ENCODE measurements at regions not wholly inside any gene's neighbourhood (a gene's known extent, or its start where the extent isn't known, plus 50 kb on each side); places are given as distances from the start of the nearest gene placed in this dataset.

DNA sequence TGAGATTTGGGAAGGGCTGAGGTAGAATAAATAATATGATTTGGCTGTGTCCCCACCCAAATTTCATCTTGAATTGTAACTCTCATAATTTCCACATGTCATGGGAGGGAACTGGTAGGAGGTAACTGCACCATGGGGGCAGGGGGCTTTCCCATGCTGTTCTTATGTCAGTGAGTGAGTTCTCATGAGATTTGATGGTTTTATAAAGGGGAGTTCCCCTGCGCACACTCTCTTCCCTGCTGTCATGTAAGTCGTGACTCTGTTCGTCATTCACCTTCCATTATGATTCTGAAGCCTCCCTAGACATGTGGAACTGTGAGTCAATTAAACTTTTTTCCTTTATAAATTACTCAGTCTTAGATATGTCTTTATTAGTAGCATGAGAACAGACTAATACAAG lies 115.5 kb upstream of the STARD4 start:
- H3K4me1 ChIP-seq (replicated peaks; ENCODE audit: insufficient read depth) = no peaks in the 10 kb centered on the region
- H3K4me2 ChIP-seq = no peak overlapping the region
- BruUV-seq (replicated peaks) = no TSS peak
- no peaks in the 10 kb centered on the region for H3K9me3 ChIP-seq (ENCODE audit: insufficient read depth, low read depth)
- H3F3A ChIP-seq (ENCODE audit: insufficient read depth, low read depth) = no peaks in the 10 kb centered on the region
- no peaks in the 10 kb centered on the region for H3K79me2 ChIP-seq (ENCODE audit: low read depth)
- H3K4me3 ChIP-seq = no peak overlapping the region
- intact Hi-C loops (cut with micrococcal nuclease; ENCODE audit: unreplicated experiment) = no loop called here
- no peaks in the 10 kb centered on the region for H3K27me3 ChIP-seq (ENCODE audit: insufficient read depth, low read depth)
- CTCF ChIA-PET = no interaction called here
- DNase-seq = no peak
- no peaks in the 10 kb centered on the region for H3K36me3 ChIP-seq (ENCODE audit: low read depth)
- TF ChIP-seq, protein P1, sequence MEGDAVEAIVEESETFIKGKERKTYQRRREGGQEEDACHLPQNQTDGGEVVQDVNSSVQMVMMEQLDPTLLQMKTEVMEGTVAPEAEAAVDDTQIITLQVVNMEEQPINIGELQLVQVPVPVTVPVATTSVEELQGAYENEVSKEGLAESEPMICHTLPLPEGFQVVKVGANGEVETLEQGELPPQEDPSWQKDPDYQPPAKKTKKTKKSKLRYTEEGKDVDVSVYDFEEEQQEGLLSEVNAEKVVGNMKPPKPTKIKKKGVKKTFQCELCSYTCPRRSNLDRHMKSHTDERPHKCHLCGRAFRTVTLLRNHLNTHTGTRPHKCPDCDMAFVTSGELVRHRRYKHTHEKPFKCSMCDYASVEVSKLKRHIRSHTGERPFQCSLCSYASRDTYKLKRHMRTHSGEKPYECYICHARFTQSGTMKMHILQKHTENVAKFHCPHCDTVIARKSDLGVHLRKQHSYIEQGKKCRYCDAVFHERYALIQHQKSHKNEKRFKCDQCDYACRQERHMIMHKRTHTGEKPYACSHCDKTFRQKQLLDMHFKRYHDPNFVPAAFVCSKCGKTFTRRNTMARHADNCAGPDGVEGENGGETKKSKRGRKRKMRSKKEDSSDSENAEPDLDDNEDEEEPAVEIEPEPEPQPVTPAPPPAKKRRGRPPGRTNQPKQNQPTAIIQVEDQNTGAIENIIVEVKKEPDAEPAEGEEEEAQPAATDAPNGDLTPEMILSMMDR (conservative IDR thresholded peaks at IDR 0.05) = no peak
- TF ChIP-seq EZH2 (IDR thresholded peaks at IDR 0.05; ENCODE audit: low read depth) = no peak
- H2AFZ ChIP-seq = no peak overlapping the region
- POLR2A ChIA-PET (ENCODE audit: unreplicated experiment) = no interaction called here
- no peak overlapping the region for H3K27ac ChIP-seq
- H3K9me2 ChIP-seq (ENCODE audit: insufficient read depth) = no peaks in the 10 kb centered on the region
- H4K20me1 ChIP-seq (ENCODE audit: insufficient read depth) = no peaks in the 10 kb centered on the region

DNA sequence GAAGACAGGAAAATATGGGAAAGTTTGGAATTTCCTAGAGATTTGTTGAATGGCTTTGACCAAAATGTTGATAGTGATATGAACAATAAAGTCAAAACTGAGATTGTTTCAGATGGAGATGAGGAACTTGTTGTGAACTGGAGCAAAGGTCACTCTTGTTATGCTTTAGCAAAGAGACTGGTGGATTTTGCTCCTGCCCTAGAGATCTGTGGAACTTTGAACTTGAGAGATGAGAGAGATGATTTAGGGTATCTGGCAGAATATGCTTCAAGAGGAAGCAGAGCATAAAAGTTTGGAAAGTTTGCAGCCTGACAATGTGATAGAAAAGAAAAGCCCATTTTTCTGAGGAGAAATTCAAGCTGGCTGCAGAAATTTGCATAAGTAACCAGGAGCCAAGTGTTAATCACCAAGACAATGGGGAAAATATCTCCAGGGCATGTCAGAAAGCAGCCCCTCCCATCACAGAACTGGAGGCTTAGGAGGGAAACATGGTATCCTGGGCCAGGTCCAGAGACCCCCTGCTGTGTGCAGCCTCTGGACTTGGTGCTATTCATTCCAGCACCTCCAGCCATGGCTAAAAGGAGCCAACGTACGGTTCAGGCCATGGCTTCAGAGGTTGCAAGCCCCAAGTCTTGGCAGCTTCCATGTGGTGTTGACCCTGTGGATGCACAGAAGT lies 114.3 kb upstream of the STARD4 start:
- ChIA-PET POLR2A (ENCODE audit: unreplicated experiment) (no interaction called here), CTCF (no interaction called here)
- no peak overlapping the region for H3K4me3 ChIP-seq
- TF ChIP-seq, protein P1 (conservative IDR thresholded peaks at IDR 0.05) = no peak
- TF ChIP-seq EZH2 (IDR thresholded peaks at IDR 0.05; ENCODE audit: low read depth) = no peak
- H3K27me3 ChIP-seq (ENCODE audit: insufficient read depth, low read depth) = no peaks in the 10 kb centered on the region
- no peak for DNase-seq
- no peaks in the 10 kb centered on the region for H3K9me2 ChIP-seq (ENCODE audit: insufficient read depth)
- H2AFZ ChIP-seq = no peak overlapping the region
- no peaks in the 10 kb centered on the region for H3F3A ChIP-seq (ENCODE audit: insufficient read depth, low read depth)
- no peak overlapping the region for H3K27ac ChIP-seq
- BruUV-seq (replicated peaks) = no TSS peak
- intact Hi-C loops (cut with micrococcal nuclease; ENCODE audit: unreplicated experiment) = no loop called here
- H3K4me1 ChIP-seq (replicated peaks; ENCODE audit: insufficient read depth) = no peaks in the 10 kb centered on the region
- no peak overlapping the region for H3K4me2 ChIP-seq
- no peaks in the 10 kb centered on the region for H3K79me2 ChIP-seq (ENCODE audit: low read depth)
- no peaks in the 10 kb centered on the region for H3K9me3 ChIP-seq (ENCODE audit: insufficient read depth, low read depth)
- H4K20me1 ChIP-seq (ENCODE audit: insufficient read depth) = no peaks in the 10 kb centered on the region
- no peaks in the 10 kb centered on the region for H3K36me3 ChIP-seq (ENCODE audit: low read depth)

DNA sequence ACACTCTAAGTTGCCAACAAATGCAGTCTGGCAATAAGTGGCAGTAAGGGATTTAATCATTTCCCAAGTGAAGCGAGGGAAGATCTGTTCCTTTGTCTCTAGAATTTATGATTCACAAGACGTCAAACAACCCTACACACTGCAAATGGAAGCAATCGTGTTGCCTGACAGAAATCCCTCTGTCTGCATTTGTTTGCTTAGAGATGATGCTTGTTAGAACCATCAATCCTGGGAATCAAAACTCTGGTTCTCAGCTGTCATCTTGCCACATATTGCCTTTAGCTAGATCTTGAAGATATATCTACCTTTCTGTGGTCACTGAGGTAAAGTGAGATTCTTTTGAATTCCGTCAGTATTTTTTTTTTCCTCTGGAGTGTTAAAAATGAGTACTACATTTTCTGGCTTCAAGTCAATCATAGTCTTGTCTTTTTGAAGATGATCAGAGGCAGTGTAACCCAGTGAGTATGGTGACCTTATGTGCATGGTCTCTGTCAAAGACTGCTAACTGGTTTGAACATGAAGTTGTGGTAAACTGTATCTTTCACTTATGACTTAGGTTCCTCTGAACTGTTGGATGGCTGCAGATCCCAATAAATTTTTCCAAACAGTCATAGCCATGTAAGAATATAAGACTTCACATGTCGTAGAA lies 106.4 kb upstream of the STARD4 start:
- Histone ChIP-seq H3F3A (ENCODE audit: insufficient read depth, low read depth) (no peaks in the 10 kb centered on the region), H3K36me3 (ENCODE audit: low read depth) (no peaks in the 10 kb centered on the region), H3K9me2 (ENCODE audit: insufficient read depth) (no peaks in the 10 kb centered on the region), H3K4me2 (no peak overlapping the region), H3K4me1 (replicated peaks; ENCODE audit: insufficient read depth) (no peaks in the 10 kb centered on the region), H3K4me3 (no peak overlapping the region), H3K9me3 (ENCODE audit: insufficient read depth, low read depth) (no peaks in the 10 kb centered on the region), H3K27ac (no peak overlapping the region), H3K79me2 (ENCODE audit: low read depth) (no peaks in the 10 kb centered on the region), H4K20me1 (ENCODE audit: insufficient read depth) (no peaks in the 10 kb centered on the region), H3K27me3 (ENCODE audit: insufficient read depth, low read depth) (no peaks in the 10 kb centered on the region), H2AFZ (no peak overlapping the region)
- DNase-seq = no peak
- POLR2A ChIA-PET (ENCODE audit: unreplicated experiment) = no interaction called here
- BruUV-seq (replicated peaks) = no TSS peak
- CTCF ChIA-PET = no interaction called here
- no peak for TF ChIP-seq EZH2 (IDR thresholded peaks at IDR 0.05; ENCODE audit: low read depth)
- TF ChIP-seq, protein P1 (conservative IDR thresholded peaks at IDR 0.05) = no peak
- intact Hi-C loops (cut with micrococcal nuclease; ENCODE audit: unreplicated experiment) = no loop called here
